IPS-NIHi7 (cell line): ENCODE measurements at regions not wholly inside any gene's neighbourhood (a gene's known extent, or its start where the extent isn't known, plus 50 kb on each side); places are given as distances from the start of the nearest gene placed in this dataset.
"Not testable (repeated sequence)": the region's sequence is repeated elsewhere in the genome, so short reads cannot be mapped to it uniquely, and the experiment has no call there.

Experiments used
- DNase-seq: peaks from one replicate; pipeline ENCODE4 v3.0.0; 2012; ENCODE audit warnings: mixed read lengths; ENCODE audit errors: extremely low spot score

- DNase-seq, result peak; percentile 6
These were observed 227.4 kb upstream of the COBL start for GRCh38 chr7:51543801-51544553.

GRCh38 chr7:51540906-51541305 lies 224.3 kb upstream of the COBL start:
- not testable (repeated sequence) for DNase-seq

GRCh38 chr7:51539840-51540239 lies 223.2 kb upstream of the COBL start:
- DNase-seq, result no peak

GRCh38 chr7:51528172-51528571 lies 211.6 kb upstream of the COBL start:
- no peak for DNase-seq

GRCh38 chr7:51521694-51522312 lies 205.2 kb upstream of the COBL start:
- DNase-seq, result no peak

- no peak for DNase-seq
These were observed 204.4 kb upstream of the COBL start for GRCh38 chr7:51521054-51521453.

GRCh38 chr7:51518646-51519045 lies 202.0 kb upstream of the COBL start:
- DNase-seq, result no peak

- DNase-seq, result no peak
These were observed 200.6 kb upstream of the COBL start for GRCh38 chr7:51517187-51517586.

- no peak for DNase-seq
These were observed 185.0 kb upstream of the COBL start for GRCh38 chr7:51501620-51502019.

GRCh38 chr7:51482976-51483375 lies 166.4 kb upstream of the COBL start:
- DNase-seq, result no peak

- DNase-seq, result no peak
These were observed 164.8 kb upstream of the COBL start for GRCh38 chr7:51481421-51481820.

GRCh38 chr7:51477819-51478218 lies 161.2 kb upstream of the COBL start:
- no peak for DNase-seq

GRCh38 chr7:51477323-51477722 lies 160.7 kb upstream of the COBL start:
- DNase-seq, result no peak

GRCh38 chr7:51476026-51476425 lies 159.4 kb upstream of the COBL start:
- DNase-seq, result no peak

- DNase-seq, result no peak
These were observed 156.3 kb upstream of the COBL start for GRCh38 chr7:51472873-51473272.

- peak; percentile 41 for DNase-seq
These were observed 155.3 kb upstream of the COBL start for GRCh38 chr7:51471981-51472296.

- peak; percentile 41 for DNase-seq
These were observed 154.8 kb upstream of the COBL start for GRCh38 chr7:51471210-51471980.

GRCh38 chr7:51467384-51468017 lies 150.9 kb upstream of the COBL start:
- no peak for DNase-seq

GRCh38 chr7:51459809-51460208 lies 143.2 kb upstream of the COBL start:
- peak; percentile 61 for DNase-seq

GRCh38 chr7:51458693-51459092 lies 142.1 kb upstream of the COBL start:
- DNase-seq, result no peak

- no peak for DNase-seq
These were observed 140.5 kb upstream of the COBL start for GRCh38 chr7:51457079-51457478.

GRCh38 chr7:51456431-51457060 lies 139.9 kb upstream of the COBL start:
- DNase-seq, result no peak
